ENCODE measurements at regions not wholly inside any gene's neighbourhood (a gene's known extent, or its start where the extent isn't known, plus 50 kb on each side); places are given as distances from the start of the nearest gene placed in this dataset.
A peak's percentile ranks its signal among the peaks of the same experiment; 100 is the strongest.
"Not testable (repeated sequence)": the region's sequence is repeated elsewhere in the genome, so short reads cannot be mapped to it uniquely, and the experiment has no call there.

- DNase-seq (ENCODE audit: low read depth), result peak; percentile 88
These were observed 231.2 kb upstream of the FRG2C start for GRCh38 chr3:75432885-75433284.

GRCh38 chr3:75433295-75433694, 230.8 kb upstream of the FRG2C start:
- Histone ChIP-seq H3K9ac (ENCODE audit: low read length) (peak overlapping the region; percentile 93), H3K4me1 (ENCODE audit: control insufficient read depth, insufficient read depth, low read length) (peaks cover 32% of the 10 kb centered on the region), H3K36me3 (ENCODE audit: control insufficient read depth, insufficient read depth, low read length, severe bottlenecking) (peaks cover 20% of the 10 kb centered on the region)
- peak; percentile 4 for DNase-seq (ENCODE audit: low read depth)
- not testable (repeated sequence) for H3K9me3 ChIP-seq (ENCODE audit: control insufficient read depth, low read length); H3K4me3 ChIP-seq (ENCODE audit: low read length); H3K27me3 ChIP-seq (replicated peaks; ENCODE audit: control insufficient read depth, insufficient read depth, low read length)

More at GRCh38 chr3:75432885-75433284, 231.2 kb upstream of the FRG2C start:
- not testable (repeated sequence) for H3K9me3 ChIP-seq (ENCODE audit: control insufficient read depth, low read length); H3K27me3 ChIP-seq (replicated peaks; ENCODE audit: control insufficient read depth, insufficient read depth, low read length); H3K4me3 ChIP-seq (ENCODE audit: low read length)
- Histone ChIP-seq H3K36me3 (ENCODE audit: control insufficient read depth, insufficient read depth, low read length, severe bottlenecking) (peaks cover 23% of the 10 kb centered on the region), H3K9ac (ENCODE audit: low read length) (peak overlapping the region; percentile 93), H3K4me1 (ENCODE audit: control insufficient read depth, insufficient read depth, low read length) (peaks cover 32% of the 10 kb centered on the region)

GRCh38 chr3:75434276-75434912, 229.7 kb upstream of the FRG2C start:
- DNase-seq (ENCODE audit: low read depth), result peak; percentile 62

DNA sequence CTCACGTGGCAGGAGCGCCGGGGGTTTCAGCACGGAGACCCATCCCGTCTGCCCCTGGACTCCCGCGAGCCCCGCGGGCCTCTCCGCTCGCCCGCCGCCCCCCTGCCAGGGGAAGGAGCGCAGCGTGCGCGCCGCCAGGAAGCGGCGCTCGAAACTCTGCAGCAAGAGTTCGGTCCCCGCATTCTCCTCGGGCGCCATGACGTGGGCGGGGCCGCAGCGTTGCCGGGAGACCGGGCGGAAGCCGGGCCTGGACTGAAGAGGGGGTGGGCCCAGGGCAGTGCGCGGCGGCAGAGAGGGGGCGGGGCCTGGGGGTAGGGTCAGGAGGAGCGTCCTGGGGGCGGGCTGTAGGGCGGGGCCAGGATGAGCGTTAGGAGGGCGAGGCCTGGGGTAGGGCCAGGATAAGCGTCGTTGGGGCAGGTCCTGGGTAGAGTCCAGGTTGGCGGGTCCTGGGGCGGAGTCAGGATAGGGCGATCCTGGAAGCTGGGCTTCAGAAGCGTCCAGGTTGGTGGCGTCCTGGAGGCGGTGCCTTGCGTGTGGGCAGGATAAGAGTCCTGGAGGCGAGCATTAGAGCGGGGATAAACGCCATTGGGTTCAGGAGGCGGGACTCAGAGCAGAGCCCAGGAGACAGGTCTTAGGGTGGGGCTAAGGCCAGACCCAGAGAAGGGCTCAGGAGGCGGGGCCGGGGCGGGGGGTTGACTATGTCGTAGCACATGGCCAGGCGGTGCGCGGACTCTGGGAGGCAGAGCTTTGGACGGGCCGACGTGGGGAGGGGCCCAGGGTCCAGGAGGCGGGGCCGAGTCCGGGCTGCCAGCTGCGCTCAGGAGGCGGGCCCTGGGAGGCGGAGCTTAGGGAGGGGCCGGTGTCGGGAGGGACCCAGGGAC, 229.0 kb upstream of the FRG2C start:
- not testable (repeated sequence) for H3K9me3 ChIP-seq (ENCODE audit: control insufficient read depth, low read length); H3K27me3 ChIP-seq (replicated peaks; ENCODE audit: control insufficient read depth, insufficient read depth, low read length)
- H3K4me1 ChIP-seq (ENCODE audit: control insufficient read depth, insufficient read depth, low read length), result peaks cover 25% of the 10 kb centered on the region
- H3K4me3 ChIP-seq (ENCODE audit: low read length), result peak overlapping the region; percentile 84
- peak; percentile 99 for DNase-seq (ENCODE audit: low read depth)
- H3K36me3 ChIP-seq (ENCODE audit: control insufficient read depth, insufficient read depth, low read length, severe bottlenecking), result peaks cover 14% of the 10 kb centered on the region
- peak overlapping the region; percentile 93 for H3K9ac ChIP-seq (ENCODE audit: low read length)

More at GRCh38 chr3:75434276-75434912, 229.7 kb upstream of the FRG2C start:
- Histone ChIP-seq H3K4me1 (ENCODE audit: control insufficient read depth, insufficient read depth, low read length) (peaks cover 26% of the 10 kb centered on the region), H3K4me3 (ENCODE audit: low read length) (peak overlapping the region; percentile 84), H3K36me3 (ENCODE audit: control insufficient read depth, insufficient read depth, low read length, severe bottlenecking) (peaks cover 14% of the 10 kb centered on the region), H3K9ac (ENCODE audit: low read length) (peak overlapping the region; percentile 93)
- H3K9me3 ChIP-seq (ENCODE audit: control insufficient read depth, low read length); H3K27me3 ChIP-seq (replicated peaks; ENCODE audit: control insufficient read depth, insufficient read depth, low read length): not testable (repeated sequence)

- not testable (repeated sequence) for H3K27me3 ChIP-seq (replicated peaks; ENCODE audit: control insufficient read depth, insufficient read depth, low read length)
These were observed 228.2 kb upstream of the FRG2C start for GRCh38 chr3:75435794-75436400.

GRCh38 chr3:75440986-75441385, 223.1 kb upstream of the FRG2C start:
- H3K36me3 ChIP-seq (ENCODE audit: control insufficient read depth, insufficient read depth, low read length, severe bottlenecking); DNase-seq (ENCODE audit: low read depth); H3K27me3 ChIP-seq (replicated peaks; ENCODE audit: control insufficient read depth, insufficient read depth, low read length); H3K4me1 ChIP-seq (ENCODE audit: control insufficient read depth, insufficient read depth, low read length); H3K9ac ChIP-seq (ENCODE audit: low read length); H3K4me3 ChIP-seq (ENCODE audit: low read length); H3K9me3 ChIP-seq (ENCODE audit: control insufficient read depth, low read length): not testable (repeated sequence)

More at GRCh38 chr3:75435794-75436400, 228.2 kb upstream of the FRG2C start:
- H3K36me3 ChIP-seq (ENCODE audit: control insufficient read depth, insufficient read depth, low read length, severe bottlenecking); H3K9me3 ChIP-seq (ENCODE audit: control insufficient read depth, low read length): not testable (repeated sequence)
- DNase-seq (ENCODE audit: low read depth), result peak; percentile 60
- Histone ChIP-seq H3K4me1 (ENCODE audit: control insufficient read depth, insufficient read depth, low read length) (peaks cover 25% of the 10 kb centered on the region), H3K9ac (ENCODE audit: low read length) (peak overlapping the region; percentile 68), H3K4me3 (ENCODE audit: low read length) (peak overlapping the region; percentile 78)

DNA sequence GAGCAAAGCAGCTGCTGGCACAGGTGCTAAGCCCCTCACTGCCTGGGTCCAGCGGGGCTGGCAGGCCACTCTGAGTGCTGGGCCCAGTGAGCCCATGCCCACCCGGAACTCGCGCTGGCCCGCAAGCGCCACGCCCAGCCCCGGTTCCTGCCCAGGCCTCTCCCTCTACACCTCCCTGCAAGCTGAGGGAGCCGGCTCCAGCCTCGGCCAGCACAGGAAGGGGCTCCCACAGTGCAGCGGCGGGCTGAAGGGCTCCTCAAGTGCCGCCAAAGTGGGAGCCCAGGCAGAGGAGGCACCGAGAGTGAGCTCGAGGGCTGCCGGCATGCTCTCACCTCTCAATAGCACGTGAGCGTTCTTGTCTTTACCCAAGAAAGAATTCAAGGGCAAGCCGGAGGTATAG, 219.5 kb upstream of the FRG2C start:
- H3K36me3 ChIP-seq (ENCODE audit: control insufficient read depth, insufficient read depth, low read length, severe bottlenecking); H3K9ac ChIP-seq (ENCODE audit: low read length); H3K9me3 ChIP-seq (ENCODE audit: control insufficient read depth, low read length); H3K4me1 ChIP-seq (ENCODE audit: control insufficient read depth, insufficient read depth, low read length); DNase-seq (ENCODE audit: low read depth); H3K4me3 ChIP-seq (ENCODE audit: low read length); H3K27me3 ChIP-seq (replicated peaks; ENCODE audit: control insufficient read depth, insufficient read depth, low read length): not testable (repeated sequence)

- not testable (repeated sequence) for H3K36me3 ChIP-seq (ENCODE audit: control insufficient read depth, insufficient read depth, low read length, severe bottlenecking); H3K4me3 ChIP-seq (ENCODE audit: low read length); H3K9ac ChIP-seq (ENCODE audit: low read length); H3K9me3 ChIP-seq (ENCODE audit: control insufficient read depth, low read length); H3K27me3 ChIP-seq (replicated peaks; ENCODE audit: control insufficient read depth, insufficient read depth, low read length); H3K4me1 ChIP-seq (ENCODE audit: control insufficient read depth, insufficient read depth, low read length); DNase-seq (ENCODE audit: low read depth)
These were observed 218.9 kb upstream of the FRG2C start for GRCh38 chr3:75445234-75445633.

- not testable (repeated sequence) for H3K9ac ChIP-seq (ENCODE audit: low read length); H3K27me3 ChIP-seq (replicated peaks; ENCODE audit: control insufficient read depth, insufficient read depth, low read length); H3K36me3 ChIP-seq (ENCODE audit: control insufficient read depth, insufficient read depth, low read length, severe bottlenecking); H3K4me1 ChIP-seq (ENCODE audit: control insufficient read depth, insufficient read depth, low read length); DNase-seq (ENCODE audit: low read depth); H3K9me3 ChIP-seq (ENCODE audit: control insufficient read depth, low read length); H3K4me3 ChIP-seq (ENCODE audit: low read length)
These were observed 217.2 kb upstream of the FRG2C start for GRCh38 chr3:75446948-75447347.

DNA sequence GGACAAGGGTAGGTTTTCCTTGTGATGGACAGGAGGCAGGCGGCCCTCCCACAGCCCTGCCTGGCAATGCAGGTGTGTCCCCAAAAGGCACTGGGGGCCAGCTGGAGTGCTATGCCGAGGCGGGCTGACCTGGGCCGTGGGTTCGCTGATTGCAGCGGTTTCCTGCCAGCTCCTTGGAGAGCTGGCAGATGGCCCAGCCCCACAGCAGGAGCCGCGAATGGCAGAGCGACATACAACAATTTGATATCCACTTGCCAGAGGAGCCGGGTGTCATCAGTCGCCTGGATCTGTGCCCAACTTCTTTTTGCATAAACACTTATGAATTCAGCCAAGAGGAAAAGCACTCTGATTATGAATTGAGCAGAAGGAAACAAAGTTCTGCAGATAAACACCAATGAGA, 210.8 kb upstream of the FRG2C start:
- not testable (repeated sequence) for H3K9ac ChIP-seq (ENCODE audit: low read length); H3K9me3 ChIP-seq (ENCODE audit: control insufficient read depth, low read length); DNase-seq (ENCODE audit: low read depth); H3K27me3 ChIP-seq (replicated peaks; ENCODE audit: control insufficient read depth, insufficient read depth, low read length); H3K4me3 ChIP-seq (ENCODE audit: low read length); H3K4me1 ChIP-seq (ENCODE audit: control insufficient read depth, insufficient read depth, low read length); H3K36me3 ChIP-seq (ENCODE audit: control insufficient read depth, insufficient read depth, low read length, severe bottlenecking)

- H3K9ac ChIP-seq (ENCODE audit: low read length); H3K9me3 ChIP-seq (ENCODE audit: control insufficient read depth, low read length); H3K4me1 ChIP-seq (ENCODE audit: control insufficient read depth, insufficient read depth, low read length); H3K36me3 ChIP-seq (ENCODE audit: control insufficient read depth, insufficient read depth, low read length, severe bottlenecking); H3K27me3 ChIP-seq (replicated peaks; ENCODE audit: control insufficient read depth, insufficient read depth, low read length); H3K4me3 ChIP-seq (ENCODE audit: low read length); DNase-seq (ENCODE audit: low read depth): not testable (repeated sequence)
These were observed 210.3 kb upstream of the FRG2C start for GRCh38 chr3:75453839-75454238.

Measured in adipocyte (in vitro differentiated cells).